Osteoblast (primary cell): ENCODE measurements at regions not wholly inside any gene's neighbourhood (a gene's known extent, or its start where the extent isn't known, plus 50 kb on each side); places are given as distances from the start of the nearest gene placed in this dataset.

Experiments used
- DNase-seq: peaks from one replicate; pipeline ENCODE4 v3.0.0; 2011; ENCODE audit warnings: low spot score, mixed read lengths; ENCODE audit not compliant: insufficient read length; ENCODE audit errors: missing footprints
- H2AFZ ChIP-seq: 2 replicates; pipeline ENCODE4 v1.6.0; 2011; ENCODE audit warnings: mild to moderate bottlenecking, low read length
- H3K27ac ChIP-seq: 2 replicates; pipeline ENCODE4 v1.5.1; 2011; ENCODE audit warnings: mild to moderate bottlenecking, low read depth, low read length, moderate library complexity
- H3K27me3 ChIP-seq: 2 replicates; pipeline ENCODE4 v1.6.0; 2012; ENCODE audit warnings: mild to moderate bottlenecking, control low read depth, inconsistent platforms, low read length, moderate library complexity; ENCODE audit not compliant: insufficient read depth
- H3K36me3 ChIP-seq: 2 replicates; pipeline ENCODE4 v1.5.1; 2011; ENCODE audit warnings: mild to moderate bottlenecking, low read length, control low read depth, moderate library complexity; ENCODE audit not compliant: insufficient read depth
- H3K4me1 ChIP-seq: 2 replicates; pipeline ENCODE4 v1.5.1; 2011; ENCODE audit warnings: mild to moderate bottlenecking, low read length, control low read depth, moderate library complexity; ENCODE audit not compliant: insufficient read depth
- H3K4me2 ChIP-seq: 2 replicates; pipeline ENCODE4 v1.6.0; 2011; ENCODE audit warnings: mild to moderate bottlenecking, low read length; ENCODE audit not compliant: insufficient read depth
- H3K4me3 ChIP-seq: fragments of 200-600 bp; sonication (generic); 3 replicates; pipeline ENCODE4 v1.5.1; 2012; ENCODE audit warnings: mild to moderate bottlenecking, low read length, inconsistent platforms; ENCODE audit not compliant: insufficient read depth
- H3K79me2 ChIP-seq: 2 replicates; pipeline ENCODE4 v1.6.0; 2012; ENCODE audit warnings: mild to moderate bottlenecking, low read length, control low read depth, inconsistent platforms; ENCODE audit not compliant: insufficient read depth
- H3K9me3 ChIP-seq: 2 replicates; pipeline ENCODE4 v1.5.1; 2011; ENCODE audit warnings: low read depth, low read length, control low read depth
- H4K20me1 ChIP-seq: 2 replicates; pipeline ENCODE4 v1.6.0; 2012; ENCODE audit warnings: mild to moderate bottlenecking, low read length, control low read depth; ENCODE audit not compliant: insufficient read depth
- CTCF ChIP-seq: IDR thresholded peaks from 2 replicates; pipeline ENCODE4 v1.5.1; 2011; ENCODE audit warnings: mild to moderate bottlenecking, low read depth, low read length, moderate library complexity; ENCODE audit errors: extremely low read depth

GRCh38 chr1:98467586-98467985 lies 193.9 kb upstream of the SNX7 start:
- Histone ChIP-seq H3K4me2 (peak overlapping the region; percentile 51), H3K4me3 (peak overlapping the region; percentile 29), H3K4me1 (peaks cover 3% of the 10 kb centered on the region), H3K9me3 (no peaks in the 10 kb centered on the region), H2AFZ (peak overlapping the region; percentile 69), H3K27me3 (no peaks in the 10 kb centered on the region), H3K27ac (no peak overlapping the region), H4K20me1 (no peaks in the 10 kb centered on the region), H3K36me3 (no peaks in the 10 kb centered on the region), H3K79me2 (no peaks in the 10 kb centered on the region)
- TF ChIP-seq CTCF = no peak
- peak; percentile 2 for DNase-seq

GRCh38 chr1:98467122-98467521 lies 194.4 kb upstream of the SNX7 start:
- H3K4me1 ChIP-seq = peaks cover 3% of the 10 kb centered on the region
- DNase-seq = peak; percentile 3
- H2AFZ ChIP-seq = no peak overlapping the region
- TF ChIP-seq CTCF = no peak
- no peaks in the 10 kb centered on the region for H3K27me3 ChIP-seq
- no peaks in the 10 kb centered on the region for H3K9me3 ChIP-seq
- H3K4me3 ChIP-seq = no peak overlapping the region
- H4K20me1 ChIP-seq = no peaks in the 10 kb centered on the region
- no peaks in the 10 kb centered on the region for H3K36me3 ChIP-seq
- no peak overlapping the region for H3K4me2 ChIP-seq
- no peak overlapping the region for H3K27ac ChIP-seq
- H3K79me2 ChIP-seq = no peaks in the 10 kb centered on the region

- no peaks in the 10 kb centered on the region for H4K20me1 ChIP-seq
- no peak for TF ChIP-seq CTCF
These were observed 199.6 kb upstream of the SNX7 start for GRCh38 chr1:98461873-98462385.

GRCh38 chr1:98460136-98460535 lies 201.4 kb upstream of the SNX7 start:
- H2AFZ ChIP-seq = no peak overlapping the region
- no peak for DNase-seq
- H3K4me3 ChIP-seq = no peak overlapping the region
- no peak overlapping the region for H3K27ac ChIP-seq
- H3K9me3 ChIP-seq = no peaks in the 10 kb centered on the region
- no peak overlapping the region for H3K4me2 ChIP-seq
- H3K4me1 ChIP-seq = no peaks in the 10 kb centered on the region
- H3K27me3 ChIP-seq = no peaks in the 10 kb centered on the region
- H4K20me1 ChIP-seq = no peaks in the 10 kb centered on the region
- no peak for TF ChIP-seq CTCF
- H3K36me3 ChIP-seq = no peaks in the 10 kb centered on the region
- no peaks in the 10 kb centered on the region for H3K79me2 ChIP-seq

More at GRCh38 chr1:98461873-98462385, 199.6 kb upstream of the SNX7 start:
- no peaks in the 10 kb centered on the region for H3K79me2 ChIP-seq
- DNase-seq = no peak
- no peaks in the 10 kb centered on the region for H3K9me3 ChIP-seq
- no peaks in the 10 kb centered on the region for H3K36me3 ChIP-seq
- no peaks in the 10 kb centered on the region for H3K4me1 ChIP-seq
- H3K4me3 ChIP-seq = no peak overlapping the region
- no peak overlapping the region for H2AFZ ChIP-seq
- no peaks in the 10 kb centered on the region for H3K27me3 ChIP-seq
- no peak overlapping the region for H3K27ac ChIP-seq
- H3K4me2 ChIP-seq = no peak overlapping the region
